ENCODE measurements at regions not wholly inside any gene's neighbourhood (a gene's known extent, or its start where the extent isn't known, plus 50 kb on each side); places are given as distances from the start of the nearest gene placed in this dataset.
"Not testable (repeated sequence)": the region's sequence is repeated elsewhere in the genome, so short reads cannot be mapped to it uniquely, and the experiment has no call there.

DNA sequence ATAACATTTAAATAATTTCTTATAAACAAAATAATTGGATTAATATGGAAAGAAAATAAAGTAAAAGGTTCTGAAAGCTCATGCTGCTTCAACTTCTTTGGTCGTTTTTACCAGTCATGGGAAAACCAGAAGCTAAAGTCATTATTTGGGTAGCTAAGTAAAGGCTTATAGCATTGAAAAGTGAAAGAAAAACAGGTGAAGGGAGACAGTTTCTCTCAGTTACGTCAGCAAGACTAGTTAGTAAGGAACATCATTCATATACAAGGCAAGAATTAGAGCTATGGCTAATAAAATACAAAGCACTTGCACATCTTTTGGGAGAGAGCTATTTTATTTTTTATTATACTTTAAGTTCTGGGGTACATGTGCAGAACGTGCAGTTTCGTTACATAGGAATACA is 170.3 kb upstream of the SYT10 start:
- Histone ChIP-seq H3K4me3 (no peak overlapping the region), H3K4me1 (no peaks in the 10 kb centered on the region), H3K27me3 (ENCODE audit: low read depth) (no peaks in the 10 kb centered on the region), H3K27ac (no peak overlapping the region), H3K36me3 (no peaks in the 10 kb centered on the region), H3K9me3 (no peaks in the 10 kb centered on the region)
- TF ChIP-seq, protein P1, sequence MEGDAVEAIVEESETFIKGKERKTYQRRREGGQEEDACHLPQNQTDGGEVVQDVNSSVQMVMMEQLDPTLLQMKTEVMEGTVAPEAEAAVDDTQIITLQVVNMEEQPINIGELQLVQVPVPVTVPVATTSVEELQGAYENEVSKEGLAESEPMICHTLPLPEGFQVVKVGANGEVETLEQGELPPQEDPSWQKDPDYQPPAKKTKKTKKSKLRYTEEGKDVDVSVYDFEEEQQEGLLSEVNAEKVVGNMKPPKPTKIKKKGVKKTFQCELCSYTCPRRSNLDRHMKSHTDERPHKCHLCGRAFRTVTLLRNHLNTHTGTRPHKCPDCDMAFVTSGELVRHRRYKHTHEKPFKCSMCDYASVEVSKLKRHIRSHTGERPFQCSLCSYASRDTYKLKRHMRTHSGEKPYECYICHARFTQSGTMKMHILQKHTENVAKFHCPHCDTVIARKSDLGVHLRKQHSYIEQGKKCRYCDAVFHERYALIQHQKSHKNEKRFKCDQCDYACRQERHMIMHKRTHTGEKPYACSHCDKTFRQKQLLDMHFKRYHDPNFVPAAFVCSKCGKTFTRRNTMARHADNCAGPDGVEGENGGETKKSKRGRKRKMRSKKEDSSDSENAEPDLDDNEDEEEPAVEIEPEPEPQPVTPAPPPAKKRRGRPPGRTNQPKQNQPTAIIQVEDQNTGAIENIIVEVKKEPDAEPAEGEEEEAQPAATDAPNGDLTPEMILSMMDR (IDR thresholded peaks at IDR 0.05): no peak
- ATAC-seq (no peak), DNase-seq (no peak)
- intact Hi-C loops (cut with DNase I): no loop called here

GRCh38 chr12:33614630-33615029 is 175.0 kb upstream of the SYT10 start:
- intact Hi-C loops (cut with DNase I): no loop called here

DNA sequence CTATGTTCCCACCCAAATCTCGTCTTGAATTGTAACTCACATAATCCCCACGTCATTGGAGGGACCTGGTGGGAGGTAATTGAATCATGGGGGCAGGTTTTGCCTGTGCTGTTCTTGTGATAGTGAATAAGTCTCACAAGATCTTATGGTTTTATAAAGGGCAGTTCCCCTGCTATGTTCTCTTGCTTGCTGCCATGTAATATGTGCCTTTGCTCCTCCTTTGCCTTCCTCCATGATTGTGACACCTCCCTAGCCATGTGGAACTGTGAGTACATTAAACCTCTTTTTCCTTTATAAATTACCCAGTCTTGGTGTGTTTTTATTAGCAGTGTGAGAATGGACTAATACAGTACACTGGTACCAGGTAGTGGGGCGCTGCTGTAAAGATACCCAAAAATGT is 177.6 kb upstream of the SYT10 start:
- TF ChIP-seq, protein P1 (IDR thresholded peaks at IDR 0.05): no peak
- DNase-seq (no peak), ATAC-seq (no peak)
- H3K27me3 ChIP-seq (ENCODE audit: low read depth): no peaks in the 10 kb centered on the region
- H3K9me3 ChIP-seq: peaks cover 19% of the 10 kb centered on the region
- no peak overlapping the region for H3K27ac ChIP-seq
- no peaks in the 10 kb centered on the region for H3K36me3 ChIP-seq
- intact Hi-C loops (cut with DNase I): no loop called here
- no peaks in the 10 kb centered on the region for H3K4me1 ChIP-seq
- no peak overlapping the region for H3K4me3 ChIP-seq

More at GRCh38 chr12:33614630-33615029, 175.0 kb upstream of the SYT10 start:
- Histone ChIP-seq H3K27me3 (ENCODE audit: low read depth) (no peaks in the 10 kb centered on the region), H3K9me3 (peaks cover 19% of the 10 kb centered on the region), H3K4me3 (no peak overlapping the region), H3K4me1 (no peaks in the 10 kb centered on the region), H3K36me3 (no peaks in the 10 kb centered on the region), H3K27ac (no peak overlapping the region)
- no peak for ATAC-seq
- TF ChIP-seq, protein P1 (IDR thresholded peaks at IDR 0.05): no peak
- DNase-seq: no peak

- no peaks in the 10 kb centered on the region for H3K9me3 ChIP-seq
- ATAC-seq (no peak), DNase-seq (no peak)
- TF ChIP-seq, protein P1 (IDR thresholded peaks at IDR 0.05): no peak
- H3K36me3 ChIP-seq: no peaks in the 10 kb centered on the region
- no peak overlapping the region for H3K27ac ChIP-seq
- intact Hi-C loops (cut with DNase I): no loop called here
- no peak overlapping the region for H3K4me3 ChIP-seq
- H3K27me3 ChIP-seq (ENCODE audit: low read depth): no peaks in the 10 kb centered on the region
- H3K4me1 ChIP-seq: no peaks in the 10 kb centered on the region
Measured at GRCh38 chr12:33628087-33628486, 188.5 kb upstream of the SYT10 start.

DNA sequence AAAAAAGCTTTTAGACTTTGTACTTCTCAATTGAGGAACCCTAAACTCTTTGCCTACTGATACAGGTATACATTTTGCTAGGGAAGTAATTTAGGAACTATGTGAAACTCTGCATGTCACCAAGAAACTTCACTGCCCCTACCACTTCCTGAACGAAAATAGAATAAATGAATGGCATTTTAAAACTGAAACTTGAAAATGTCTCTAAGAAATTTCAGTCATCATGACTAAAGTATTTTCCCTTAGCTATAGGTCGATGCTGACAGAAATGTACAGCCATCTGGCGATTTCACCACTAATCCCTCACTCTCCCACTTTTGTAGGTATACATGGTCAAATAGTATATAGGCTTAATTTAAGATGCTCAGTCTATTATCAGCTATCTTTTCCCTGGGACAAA is 194.9 kb upstream of the SYT10 start:
- H3K27me3 ChIP-seq (ENCODE audit: low read depth): no peaks in the 10 kb centered on the region
- H3K27ac ChIP-seq: no peak overlapping the region
- DNase-seq (no peak), ATAC-seq (no peak)
- TF ChIP-seq, protein P1 (IDR thresholded peaks at IDR 0.05): no peak
- no peak overlapping the region for H3K4me3 ChIP-seq
- H3K9me3 ChIP-seq: no peaks in the 10 kb centered on the region
- no peaks in the 10 kb centered on the region for H3K36me3 ChIP-seq
- intact Hi-C loops (cut with DNase I): no loop called here
- no peaks in the 10 kb centered on the region for H3K4me1 ChIP-seq

DNA sequence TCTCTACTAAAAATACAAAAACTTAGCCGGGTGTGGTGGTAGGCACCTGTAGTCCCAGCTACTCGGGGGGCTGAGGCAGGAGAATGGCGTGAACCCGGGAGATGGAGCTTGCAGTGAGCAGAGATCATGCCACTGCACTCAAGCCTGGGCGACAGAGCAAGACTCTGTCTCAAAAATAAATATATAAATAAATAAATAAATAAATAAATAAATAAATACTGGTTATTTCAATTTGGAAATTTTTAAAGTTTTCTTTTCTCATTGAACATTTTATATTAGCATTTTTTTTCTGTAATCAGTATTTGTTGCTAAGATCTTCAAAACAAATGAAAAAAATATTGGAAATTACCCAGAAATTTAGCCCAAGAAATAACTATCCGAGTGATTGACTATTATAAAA is 197.3 kb upstream of the SYT10 start:
- intact Hi-C loops (cut with DNase I); H3K27ac ChIP-seq; DNase-seq; H3K9me3 ChIP-seq; H3K27me3 ChIP-seq (ENCODE audit: low read depth); H3K4me3 ChIP-seq; H3K4me1 ChIP-seq; ATAC-seq; H3K36me3 ChIP-seq: not testable (repeated sequence)
